Neuronal stem cell (in vitro differentiated cells): ENCODE measurements at regions not wholly inside any gene's neighbourhood (a gene's known extent, or its start where the extent isn't known, plus 50 kb on each side); places are given as distances from the start of the nearest gene placed in this dataset.

Experiments
- DNase-seq: peaks from one replicate; pipeline ENCODE4 v3.0.0-alpha.2; 2013; ENCODE audit warnings: low spot score
- H2AFZ ChIP-seq: one replicate; pipeline ENCODE4 v1.6.1; 2013; ENCODE audit warnings: mild to moderate bottlenecking, low read length, inconsistent platforms
- H2AK5ac ChIP-seq: 2 replicates; pipeline ENCODE4 v1.6.1; 2013; ENCODE audit warnings: low read depth, mild to moderate bottlenecking, inconsistent platforms, low read length, moderate library complexity, mixed read lengths
- H2BK120ac ChIP-seq: 2 replicates; pipeline ENCODE4 v1.6.1; 2013; ENCODE audit warnings: low read depth, mild to moderate bottlenecking, inconsistent platforms, low read length, moderate library complexity, mixed read lengths
- H2BK12ac ChIP-seq: one replicate; pipeline ENCODE4 v1.6.1; 2013; ENCODE audit warnings: low read length, inconsistent platforms
- H2BK15ac ChIP-seq: 2 replicates; pipeline ENCODE4 v1.6.1; 2013; ENCODE audit warnings: mild to moderate bottlenecking, low read length, inconsistent platforms, mixed read lengths
- H2BK5ac ChIP-seq: one replicate; pipeline ENCODE4 v1.6.1; 2013; ENCODE audit warnings: inconsistent platforms, mild to moderate bottlenecking, low read length, moderate library complexity
- H3K14ac ChIP-seq: one replicate; pipeline ENCODE4 v1.6.1; 2013; ENCODE audit warnings: low read length, inconsistent platforms
- H3K18ac ChIP-seq: 2 replicates; pipeline ENCODE4 v1.6.1; 2013; ENCODE audit warnings: low read length, inconsistent platforms
- H3K23ac ChIP-seq: 2 replicates; pipeline ENCODE4 v1.6.1; 2013; ENCODE audit warnings: low read depth, mild to moderate bottlenecking, mixed read lengths, low read length, inconsistent platforms; ENCODE audit not compliant: poor library complexity
- H3K27ac ChIP-seq: replicated peaks from 3 replicates; pipeline ENCODE4 v1.5.1; 2013; ENCODE audit warnings: low read length, inconsistent platforms
- H3K27me3 ChIP-seq, 3 experiments: 2 replicates each; pipeline ENCODE4 v1.6.1; 2013; ENCODE audit warnings: low read length in 3 of 3, mild to moderate bottlenecking in 2 of 3, inconsistent platforms in 1 of 3, low read depth in 1 of 3, mixed read lengths in 1 of 3, moderate library complexity in 1 of 3; ENCODE audit not compliant: control insufficient read depth in 3 of 3, insufficient read depth in 3 of 3
- H3K36me3 ChIP-seq, 2 donors: replicated peaks in 1 of 2; 2 replicates each; pipeline ENCODE4 v1.6.1; 2013; ENCODE audit warnings: low read length in 2 of 2; ENCODE audit not compliant: control insufficient read depth in 2 of 2, insufficient read depth in 2 of 2
- H3K4ac ChIP-seq: 2 replicates; pipeline ENCODE4 v1.6.1; 2013; ENCODE audit warnings: inconsistent platforms, mild to moderate bottlenecking, low read length, moderate library complexity
- H3K4me1 ChIP-seq, 2 donors: 1 replicate in 1 of 2; 2 replicates in 1 of 2; pipeline ENCODE4 v1.6.1; 2013; ENCODE audit warnings: low read length in 2 of 2, low read depth in 1 of 2; ENCODE audit not compliant: control insufficient read depth in 2 of 2, insufficient read depth in 1 of 2
- H3K4me2 ChIP-seq: one replicate; pipeline ENCODE4 v1.6.1; 2013; ENCODE audit warnings: mild to moderate bottlenecking, low read length, inconsistent platforms; ENCODE audit not compliant: insufficient read depth, poor library complexity, severe bottlenecking
- H3K4me3 ChIP-seq, 2 donors: 2 replicates each; pipeline ENCODE4 v1.5.1; 2013; ENCODE audit warnings: low read length in 2 of 2, mild to moderate bottlenecking in 2 of 2, inconsistent platforms in 1 of 2, moderate library complexity in 1 of 2
- H3K79me1 ChIP-seq: one replicate; pipeline ENCODE4 v1.6.1; 2013; ENCODE audit warnings: low read depth, mild to moderate bottlenecking, inconsistent platforms, low read length, moderate library complexity
- H3K9ac ChIP-seq: one replicate; pipeline ENCODE4 v1.6.1; 2013; ENCODE audit warnings: mild to moderate bottlenecking, low read depth, low read length, inconsistent platforms; ENCODE audit not compliant: poor library complexity
- H3K9me3 ChIP-seq, 2 donors: replicated peaks in 1 of 2; 2 replicates each; pipeline versions ENCODE3 to v1.6.1; 2013; ENCODE audit warnings: low read length in 2 of 2, mild to moderate bottlenecking in 2 of 2, inconsistent platforms in 1 of 2, low read depth in 1 of 2, mixed read lengths in 1 of 2, moderate library complexity in 1 of 2; ENCODE audit not compliant: control insufficient read depth in 2 of 2, insufficient read depth in 1 of 2
- H4K8ac ChIP-seq: one replicate; pipeline ENCODE4 v1.6.1; 2013; ENCODE audit warnings: low read depth, mild to moderate bottlenecking, inconsistent platforms, low read length, moderate library complexity
- H4K91ac ChIP-seq: one replicate; pipeline ENCODE4 v1.6.1; 2013; ENCODE audit warnings: low read length, low read depth, mild to moderate bottlenecking, inconsistent platforms; ENCODE audit not compliant: poor library complexity
- WGBS, 2 donors: extraction: QIAGEN DNeasy Blood & Tissue Kit; methylation state at CpG; one replicate each; pipeline ENCODE4 v1.1.7; 2013; ENCODE audit warnings: missing lambda C conversion rate in 2 of 2, mixed read lengths in 1 of 2; ENCODE audit not compliant: insufficient read length in 2 of 2, insufficient replicate concordance in 1 of 2; ENCODE audit errors: extremely low coverage in 2 of 2; 5-methylcytosine and 5-hydroxymethylcytosine counted together

DNA sequence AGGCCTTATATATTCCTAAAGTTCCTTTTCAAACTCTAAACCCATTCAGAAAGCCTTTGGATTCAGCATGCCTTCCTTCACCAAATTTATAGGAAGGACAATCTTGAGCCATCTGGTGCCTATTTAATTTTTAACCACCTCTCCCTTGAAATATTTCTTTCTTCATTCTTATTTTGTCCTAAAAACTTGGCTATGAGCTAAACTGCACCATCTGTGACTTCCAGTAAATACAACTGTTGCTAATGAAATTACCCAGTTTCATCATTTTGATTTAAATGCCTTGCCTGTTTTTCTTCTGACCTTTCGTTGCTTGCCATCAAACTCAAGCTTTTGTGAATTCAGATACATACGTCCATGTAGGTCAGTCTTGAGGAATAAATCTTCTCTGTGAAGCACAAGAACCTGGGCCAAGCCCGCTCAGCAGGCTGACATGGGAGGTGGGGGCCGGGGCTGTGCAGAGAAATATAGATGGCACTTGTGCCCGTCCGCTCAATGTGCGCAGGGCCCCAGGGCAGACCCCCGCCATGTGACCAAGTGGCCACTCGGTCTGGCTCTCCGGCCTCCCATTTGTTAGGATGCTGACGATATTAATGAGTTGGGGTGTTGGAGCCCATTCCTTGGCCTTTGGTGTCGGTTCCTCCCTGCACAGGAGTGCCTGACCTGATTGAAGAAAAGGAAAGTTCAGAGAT, 335.9 kb downstream of the VPS13C start:
- H3K27me3 ChIP-seq = no peaks in the 10 kb centered on the region

DNA sequence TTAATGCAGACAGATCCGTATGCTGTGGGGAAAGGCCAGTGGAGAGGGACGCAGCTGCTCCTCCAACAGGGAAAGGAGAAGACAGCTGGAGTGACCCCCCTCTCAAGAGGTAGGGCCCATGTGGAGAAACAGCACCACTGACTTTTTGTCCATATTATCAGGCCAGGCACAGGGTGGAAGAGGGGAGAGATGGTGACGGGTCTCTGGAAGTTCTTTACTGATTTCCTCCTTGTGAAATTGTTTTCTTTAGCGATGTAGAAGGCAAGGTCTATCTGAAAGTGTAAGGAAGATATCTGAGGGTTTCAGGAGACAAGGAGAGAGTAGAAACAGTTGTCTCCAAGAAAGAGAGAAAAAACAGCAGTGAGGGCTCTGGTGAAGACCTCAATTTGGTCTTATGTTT, 338.8 kb downstream of the VPS13C start:
- Histone ChIP-seq H2AK5ac (no peak overlapping the region), H3K4me2 (no peak overlapping the region), H3K4ac (no peak overlapping the region), H2AFZ (no peak overlapping the region), H2BK15ac (no peak overlapping the region), H2BK120ac (no peak overlapping the region), H3K4me3 (no peak overlapping the region), H3K36me3 (no peaks in the 10 kb centered on the region), H4K8ac (no peak overlapping the region), H3K4me1 (no peaks in the 10 kb centered on the region), H4K91ac (no peak overlapping the region), H2BK12ac (no peak overlapping the region), H3K27ac (no peak overlapping the region), H3K79me1 (no peaks in the 10 kb centered on the region), H3K23ac (no peak overlapping the region), H2BK5ac (no peak overlapping the region), H3K9ac (no peak overlapping the region), H3K18ac (no peak overlapping the region), H3K27me3 (no peaks in the 10 kb centered on the region), H3K14ac (no peak overlapping the region), H3K9me3 (no peaks in the 10 kb centered on the region)
- no CpG with 5 or more reads among the region's 4 CpGs for WGBS, 2 donors
- no peak for DNase-seq

More for the DNA sequence above, 335.9 kb downstream of the VPS13C start:
- Histone ChIP-seq H3K9ac (no peak overlapping the region), H3K4ac (no peak overlapping the region), H3K27ac (no peak overlapping the region), H4K91ac (no peak overlapping the region), H3K14ac (no peak overlapping the region), H2BK15ac (no peak overlapping the region), H3K36me3 (no peaks in the 10 kb centered on the region), H4K8ac (no peak overlapping the region), H2AFZ (no peak overlapping the region), H3K79me1 (no peaks in the 10 kb centered on the region), H2BK120ac (no peak overlapping the region), H2AK5ac (no peak overlapping the region), H3K18ac (no peak overlapping the region), H2BK5ac (no peak overlapping the region), H2BK12ac (no peak overlapping the region), H3K4me3 (no peak overlapping the region), H3K23ac (no peak overlapping the region), H3K9me3 (no peaks in the 10 kb centered on the region), H3K4me1 (no peaks in the 10 kb centered on the region), H3K4me2 (no peak overlapping the region)
- no CpG with 5 or more reads among the region's 12 CpGs for WGBS, 2 donors
- DNase-seq = no peak

DNA sequence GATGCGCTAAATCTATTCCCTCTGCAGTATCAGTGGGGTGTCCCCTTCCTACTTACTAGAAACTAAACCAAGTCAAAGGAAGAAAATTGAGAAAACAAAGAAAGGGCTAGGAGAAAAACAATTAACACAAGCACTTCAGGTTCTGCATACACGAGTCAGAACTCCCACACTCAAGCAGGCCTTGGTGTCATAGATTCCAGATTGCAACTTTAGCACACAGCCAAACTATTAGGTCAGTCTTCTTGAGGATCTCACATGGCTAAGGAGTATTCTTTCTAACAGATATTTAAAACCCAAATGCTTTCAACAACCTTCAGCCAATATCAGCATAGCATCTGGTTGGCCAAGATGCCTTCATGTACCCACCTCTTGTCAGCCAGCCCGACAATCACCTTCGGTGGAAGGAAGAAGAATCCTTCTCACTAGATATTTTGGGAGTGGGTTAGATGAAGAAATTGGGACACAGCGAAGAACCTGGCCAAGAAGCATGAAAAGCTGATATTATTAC, 340.0 kb downstream of the VPS13C start:
- no peak overlapping the region for H4K91ac ChIP-seq
- no peak overlapping the region for H2AK5ac ChIP-seq
- H3K23ac ChIP-seq = no peak overlapping the region
- no peak overlapping the region for H2BK5ac ChIP-seq
- no peak overlapping the region for H2BK12ac ChIP-seq
- no peak for DNase-seq
- no peak overlapping the region for H3K18ac ChIP-seq
- H2BK15ac ChIP-seq = no peak overlapping the region
- H3K27me3 ChIP-seq = no peaks in the 10 kb centered on the region
- H3K4me1 ChIP-seq = no peaks in the 10 kb centered on the region
- no peak overlapping the region for H2AFZ ChIP-seq
- no peak overlapping the region for H3K27ac ChIP-seq
- H3K14ac ChIP-seq = no peak overlapping the region
- H3K9me3 ChIP-seq = no peaks in the 10 kb centered on the region
- no peak overlapping the region for H3K4me2 ChIP-seq
- no peak overlapping the region for H3K4ac ChIP-seq
- H3K79me1 ChIP-seq = no peaks in the 10 kb centered on the region
- no peak overlapping the region for H3K9ac ChIP-seq
- H2BK120ac ChIP-seq = no peak overlapping the region
- no peak overlapping the region for H4K8ac ChIP-seq
- no CpG with 5 or more reads among the region's 5 CpGs for WGBS, 2 donors
- no peaks in the 10 kb centered on the region for H3K36me3 ChIP-seq
- no peak overlapping the region for H3K4me3 ChIP-seq

DNA sequence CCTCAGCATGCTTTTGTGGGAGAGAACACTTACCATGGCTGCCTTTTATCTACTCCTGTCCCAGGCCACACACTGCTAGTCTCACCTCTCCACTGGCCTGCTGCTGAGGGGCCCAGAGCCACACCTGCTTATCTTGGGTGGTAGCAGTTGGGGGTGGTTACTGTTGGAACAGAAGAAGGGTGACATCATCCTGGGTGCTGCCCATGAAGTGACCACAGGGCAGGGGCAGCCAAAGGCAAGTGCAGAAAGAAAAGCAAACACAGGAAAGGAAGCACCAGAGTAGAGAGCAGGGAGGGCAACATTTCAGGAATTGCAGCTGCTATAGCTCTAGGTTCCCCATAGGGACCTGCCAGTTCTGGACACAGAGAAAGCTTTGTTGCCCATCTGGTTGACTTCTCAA, 345.2 kb downstream of the VPS13C start:
- Histone ChIP-seq H3K27me3 (no peaks in the 10 kb centered on the region), H3K4me2 (no peak overlapping the region), H3K4me3 (no peak overlapping the region), H3K36me3 (no peaks in the 10 kb centered on the region), H3K27ac (no peak overlapping the region), H2BK5ac (no peak overlapping the region), H3K18ac (no peak overlapping the region), H2AK5ac (peak overlapping the region; percentile 27), H3K79me1 (no peaks in the 10 kb centered on the region), H3K4me1 (no peaks in the 10 kb centered on the region), H2BK12ac (no peak overlapping the region), H2BK15ac (no peak overlapping the region), H2BK120ac (no peak overlapping the region), H4K8ac (no peak overlapping the region), H3K23ac (no peak overlapping the region), H3K14ac (no peak overlapping the region), H3K9me3 (no peaks in the 10 kb centered on the region), H2AFZ (no peak overlapping the region), H4K91ac (no peak overlapping the region), H3K4ac (no peak overlapping the region), H3K9ac (no peak overlapping the region)
- DNase-seq = no peak
